GM12874 (cell line): ENCODE measurements at regions not wholly inside any gene's neighbourhood (a gene's known extent, or its start where the extent isn't known, plus 50 kb on each side); places are given as distances from the start of the nearest gene placed in this dataset.

Experiments used
- TF ChIP-seq, protein P1 (sequence below): IDR thresholded peaks from 2 replicates; pipeline ENCODE4 v1.5.1; 2011; ENCODE audit warnings: low read depth, mild to moderate bottlenecking, control low read depth, low read length, moderate library complexity; ENCODE audit not compliant: insufficient read depth

GRCh38 chr14:38384741-38385140 lies 128.8 kb upstream of the CLEC14A start:
- TF ChIP-seq, protein P1, sequence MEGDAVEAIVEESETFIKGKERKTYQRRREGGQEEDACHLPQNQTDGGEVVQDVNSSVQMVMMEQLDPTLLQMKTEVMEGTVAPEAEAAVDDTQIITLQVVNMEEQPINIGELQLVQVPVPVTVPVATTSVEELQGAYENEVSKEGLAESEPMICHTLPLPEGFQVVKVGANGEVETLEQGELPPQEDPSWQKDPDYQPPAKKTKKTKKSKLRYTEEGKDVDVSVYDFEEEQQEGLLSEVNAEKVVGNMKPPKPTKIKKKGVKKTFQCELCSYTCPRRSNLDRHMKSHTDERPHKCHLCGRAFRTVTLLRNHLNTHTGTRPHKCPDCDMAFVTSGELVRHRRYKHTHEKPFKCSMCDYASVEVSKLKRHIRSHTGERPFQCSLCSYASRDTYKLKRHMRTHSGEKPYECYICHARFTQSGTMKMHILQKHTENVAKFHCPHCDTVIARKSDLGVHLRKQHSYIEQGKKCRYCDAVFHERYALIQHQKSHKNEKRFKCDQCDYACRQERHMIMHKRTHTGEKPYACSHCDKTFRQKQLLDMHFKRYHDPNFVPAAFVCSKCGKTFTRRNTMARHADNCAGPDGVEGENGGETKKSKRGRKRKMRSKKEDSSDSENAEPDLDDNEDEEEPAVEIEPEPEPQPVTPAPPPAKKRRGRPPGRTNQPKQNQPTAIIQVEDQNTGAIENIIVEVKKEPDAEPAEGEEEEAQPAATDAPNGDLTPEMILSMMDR = no peak

DNA sequence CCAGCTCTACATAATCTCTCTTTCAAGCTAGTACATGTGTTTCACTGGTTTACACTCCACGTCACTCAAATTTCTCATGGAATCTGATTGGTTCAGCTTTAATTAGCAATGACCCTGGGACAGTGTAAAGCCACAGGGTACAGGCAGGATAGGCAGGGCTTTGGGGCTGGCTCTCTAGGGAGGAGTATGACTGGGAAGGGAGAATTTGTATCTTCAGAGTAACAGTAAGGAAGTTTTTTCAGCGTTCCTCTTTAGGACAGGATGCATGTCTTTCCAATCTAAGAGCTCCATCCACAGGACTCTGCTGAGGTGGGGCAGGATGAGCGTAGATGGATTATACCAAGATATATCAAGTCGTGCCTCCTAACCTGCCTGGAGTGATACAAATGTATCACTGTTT lies 112.0 kb upstream of the CLEC14A start:
- TF ChIP-seq, protein P1 = no peak

GRCh38 chr14:38366374-38366773 lies 110.5 kb upstream of the CLEC14A start:
- TF ChIP-seq, protein P1 = no peak

- TF ChIP-seq, protein P1 = no peak
Observed at GRCh38 chr14:38363217-38363616, 107.3 kb upstream of the CLEC14A start.

DNA sequence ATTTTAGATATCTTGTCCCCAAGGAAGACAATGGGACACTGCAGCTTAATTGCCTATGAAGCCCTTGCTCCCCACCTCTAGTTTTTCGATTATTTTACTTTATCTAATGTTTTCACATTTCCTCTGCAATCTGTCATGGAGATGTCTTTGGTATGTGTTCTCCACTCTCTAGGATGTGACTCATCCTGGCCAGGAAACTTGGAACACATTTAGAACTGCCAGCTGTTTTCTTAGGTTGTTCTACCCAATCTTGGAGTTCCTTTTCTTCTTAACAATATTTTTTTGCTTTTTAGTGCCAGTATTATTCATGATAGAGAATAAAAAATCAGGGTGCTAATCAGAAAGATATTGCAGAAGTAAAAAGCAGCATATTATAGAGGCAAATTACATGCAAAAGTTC lies 101.7 kb upstream of the CLEC14A start:
- TF ChIP-seq, protein P1 = no peak

- TF ChIP-seq, protein P1 = no peak
Observed at GRCh38 chr14:38350102-38350501, 94.2 kb upstream of the CLEC14A start.

- TF ChIP-seq, protein P1 = no peak
Observed at GRCh38 chr14:38342803-38343202, 86.9 kb upstream of the CLEC14A start.

DNA sequence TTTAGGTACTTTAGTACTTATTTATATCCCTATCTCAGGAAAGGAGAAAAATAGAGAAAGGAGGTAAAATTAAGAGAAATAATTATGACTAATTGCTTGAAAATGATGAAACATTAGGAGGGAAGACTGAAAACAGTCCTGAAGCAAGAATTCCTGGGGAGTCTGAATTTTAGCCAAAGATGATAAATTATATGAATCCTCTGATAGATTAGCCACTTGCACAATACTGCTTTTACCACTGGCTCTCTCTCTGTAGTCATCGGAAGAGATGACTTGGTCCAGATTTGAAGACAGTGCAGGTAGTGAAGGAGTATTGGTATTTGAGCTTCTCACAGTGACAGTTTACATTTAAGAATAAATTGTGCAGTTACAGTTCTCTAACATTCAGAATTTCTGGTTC lies 83.8 kb upstream of the CLEC14A start:
- TF ChIP-seq, protein P1 = no peak
